ENCODE measurements at regions not wholly inside any gene's neighbourhood (a gene's known extent, or its start where the extent isn't known, plus 50 kb on each side); places are given as distances from the start of the nearest gene placed in this dataset.

DNA sequence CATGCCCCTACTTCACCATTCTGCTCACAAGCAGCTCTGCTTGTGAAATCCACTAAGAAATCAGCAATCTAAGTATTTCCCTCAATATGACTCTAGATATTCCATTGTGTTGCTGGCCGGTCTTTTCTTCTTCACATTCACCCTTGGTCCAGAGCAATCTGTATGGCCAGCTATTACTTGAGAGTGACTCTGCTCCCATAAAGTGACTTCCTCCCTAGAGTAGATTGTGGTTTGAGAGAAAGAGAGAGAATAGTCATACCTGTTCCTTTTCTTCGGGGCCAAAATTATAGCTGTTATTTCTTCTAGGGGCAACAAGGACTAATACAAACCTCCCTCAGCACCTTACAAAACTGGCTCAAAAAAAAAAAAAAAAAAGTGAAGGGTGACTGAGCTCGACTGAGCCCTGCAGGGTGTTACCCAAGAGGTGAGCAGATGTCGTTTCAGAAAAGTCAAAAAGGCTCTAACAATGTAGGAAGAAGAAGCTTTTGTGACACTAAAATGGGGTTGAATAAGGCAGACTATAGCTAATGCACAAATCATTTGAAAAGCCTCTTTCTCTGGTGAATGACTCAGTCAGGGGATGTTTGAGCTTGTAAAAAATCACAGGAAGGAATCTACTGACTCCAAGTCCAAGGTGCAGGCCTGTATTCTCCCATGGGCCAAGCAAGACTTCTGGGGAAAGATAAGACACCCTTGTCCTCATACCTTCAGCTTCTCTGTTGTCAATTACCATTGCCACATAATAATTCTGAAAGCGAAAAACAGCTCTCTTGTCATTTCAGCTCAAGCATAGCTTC is 161.0 kb upstream of the SLC24A5 start:
- no peaks in the 10 kb centered on the region for H3K27me3 ChIP-seq (replicated peaks in 1 of 4; ENCODE audit: control insufficient read depth in 3 of 4, extremely low read depth in 1 of 4, insufficient read depth in 3 of 4, low read length in 3 of 4)
- H2BK120ac ChIP-seq (replicated peaks; ENCODE audit: low read depth, low read length), result no peak overlapping the region
- no peaks in the 10 kb centered on the region for H3K79me1 ChIP-seq (ENCODE audit: low read depth, low read length)
- H3K9ac ChIP-seq (replicated peaks in 1 of 4; ENCODE audit: extremely low read depth in 1 of 4, low read depth in 3 of 4, low read length in 3 of 4), result no peak overlapping the region
- CTCF ChIA-PET (ENCODE audit: partially characterized antibody), result interaction anchor here (0.6 to 1.7 kb wide), 8 partner anchors 10 to 742 kb away, joined by 3 to 7 read pairs (median 3); no protein-coding TSS in a partner anchor
- FAIRE-seq (no peak), DNase-seq (ENCODE audit: low read depth in 1 of 2, low spot score in 2 of 2) (no peak)
- no peak overlapping the region for H4K8ac ChIP-seq (ENCODE audit: extremely low read depth, insufficient read depth, low read length)
- H3K79me2 ChIP-seq (ENCODE audit: control insufficient read depth in 1 of 2, insufficient read depth in 2 of 2, low read length in 2 of 2), result no peaks in the 10 kb centered on the region
- no peak overlapping the region for H2BK15ac ChIP-seq (ENCODE audit: low read length)
- 73% methylated on average over 5 of the region's 5 CpGs; no CpG with 5 or more reads in 1 of the 2 experiments for WGBS, 2 experiments (ENCODE audit: extremely low coverage in 1 of 2, insufficient coverage in 1 of 2, insufficient read length in 1 of 2, insufficient replicate concordance in 2 of 2, low coverage in 1 of 2, low lambda C conversion rate in 2 of 2, missing lambda C conversion rate in 1 of 2)
- H4K91ac ChIP-seq (replicated peaks; ENCODE audit: insufficient read length, low read length), result no peak overlapping the region
- no peak overlapping the region for H2BK12ac ChIP-seq (ENCODE audit: low read depth, low read length)
- no peak overlapping the region for H3K23ac ChIP-seq (ENCODE audit: insufficient read length)
- no peak overlapping the region for H3K18ac ChIP-seq (ENCODE audit: extremely low read depth, low read length)
- H2BK20ac ChIP-seq (ENCODE audit: low read length), result no peak overlapping the region
- H3K27ac ChIP-seq (ENCODE audit: low read depth, low read length), result no peak overlapping the region
- H4K5ac ChIP-seq (ENCODE audit: insufficient read length, low read depth, low read length), result no peak overlapping the region
- H3K23me2 ChIP-seq (ENCODE audit: low read depth, low read length), result no peaks in the 10 kb centered on the region
- H3K56ac ChIP-seq (replicated peaks; ENCODE audit: insufficient read length, low read depth, low read length), result no peak overlapping the region
- H2AK5ac ChIP-seq (ENCODE audit: low read depth, low read length), result no peak overlapping the region
- no peak overlapping the region for H2BK5ac ChIP-seq (ENCODE audit: low read depth, low read length)
- H3K4me1 ChIP-seq (replicated peaks in 1 of 4; ENCODE audit: control insufficient read depth in 3 of 4, insufficient read depth in 4 of 4, low read length in 3 of 4), result peaks cover 0 to 3% (median 0%) of the 10 kb centered on the region in 4 experiments; a peak in 2 of 7 replicates
- H3K4me2 ChIP-seq (ENCODE audit: insufficient read depth in 1 of 2, low read depth in 2 of 2, low read length in 2 of 2), result no peak overlapping the region
- POLR2A ChIA-PET (ENCODE audit: partially characterized antibody), result no interaction called here
- no peaks in the 10 kb centered on the region for H3K36me3 ChIP-seq (ENCODE audit: control insufficient read depth in 2 of 4, insufficient read depth in 4 of 4, low read length in 3 of 4)
- H3K14ac ChIP-seq (ENCODE audit: insufficient read length), result no peak overlapping the region
- no peaks in the 10 kb centered on the region for H3K9me3 ChIP-seq (ENCODE audit: insufficient read depth in 2 of 2, low read depth in 1 of 2, low read length in 1 of 2)
- H3K4me3 ChIP-seq (ENCODE audit: extremely low read depth in 1 of 4, insufficient read depth in 2 of 4, low read depth in 3 of 4, low read length in 4 of 4), result no peak overlapping the region
- H3K4ac ChIP-seq (replicated peaks; ENCODE audit: insufficient read length, low read depth, low read length), result no peak overlapping the region
- H4K20me1 ChIP-seq (replicated peaks in 1 of 2; ENCODE audit: control insufficient read depth in 1 of 2, insufficient read depth in 2 of 2, low read length in 2 of 2), result no peaks in the 10 kb centered on the region
- no peak overlapping the region for H2AFZ ChIP-seq (ENCODE audit: low read length)
- no peak for TF ChIP-seq SRF (IDR thresholded peaks at IDR 0.05; ENCODE audit: low read depth, low read length)
- no peak for TF ChIP-seq RXRA (IDR thresholded peaks at IDR 0.05; ENCODE audit: insufficient read depth, low read depth, low read length)
- TF ChIP-seq SAP30 (IDR thresholded peaks at IDR 0.05; ENCODE audit: insufficient read depth, insufficient replicate concordance, low read length), result no peak
- TF ChIP-seq NANOG (IDR thresholded peaks at IDR 0.05; ENCODE audit: insufficient read depth, low read depth, low read length, poor library complexity, severe bottlenecking), result no peak
- no peak for TF ChIP-seq CREB1 (IDR thresholded peaks at IDR 0.05)
- no peak for TF ChIP-seq BACH1 (IDR thresholded peaks at IDR 0.05; ENCODE audit: low read length)
- no peak for TF ChIP-seq EGR1 (IDR thresholded peaks at IDR 0.05; ENCODE audit: borderline replicate concordance, low read depth, low read length)
- TF ChIP-seq, protein P1, sequence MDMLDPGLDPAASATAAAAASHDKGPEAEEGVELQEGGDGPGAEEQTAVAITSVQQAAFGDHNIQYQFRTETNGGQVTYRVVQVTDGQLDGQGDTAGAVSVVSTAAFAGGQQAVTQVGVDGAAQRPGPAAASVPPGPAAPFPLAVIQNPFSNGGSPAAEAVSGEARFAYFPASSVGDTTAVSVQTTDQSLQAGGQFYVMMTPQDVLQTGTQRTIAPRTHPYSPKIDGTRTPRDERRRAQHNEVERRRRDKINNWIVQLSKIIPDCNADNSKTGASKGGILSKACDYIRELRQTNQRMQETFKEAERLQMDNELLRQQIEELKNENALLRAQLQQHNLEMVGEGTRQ (IDR thresholded peaks at IDR 0.05; ENCODE audit: low read length), result no peak
- TF ChIP-seq POLR2AphosphoS5 (IDR thresholded peaks at IDR 0.05; ENCODE audit: low read depth, low read length), result no peak
- TF ChIP-seq TAF7 (optimal IDR thresholded peaks at IDR 0.05; ENCODE audit: borderline replicate concordance, low read depth, low read length), result no peak
- TF ChIP-seq RFX5 (IDR thresholded peaks at IDR 0.05; ENCODE audit: borderline replicate concordance, low read depth, low read length), result no peak
- TF ChIP-seq, protein P2, sequence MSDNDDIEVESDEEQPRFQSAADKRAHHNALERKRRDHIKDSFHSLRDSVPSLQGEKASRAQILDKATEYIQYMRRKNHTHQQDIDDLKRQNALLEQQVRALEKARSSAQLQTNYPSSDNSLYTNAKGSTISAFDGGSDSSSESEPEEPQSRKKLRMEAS (IDR thresholded peaks at IDR 0.05), result no peak
- no peak for TF ChIP-seq POLR2A (IDR thresholded peaks at IDR 0.05; ENCODE audit: control extremely low read depth in 1 of 2, low read depth in 2 of 2, low read length in 2 of 2)
